B cell (primary cell): ENCODE measurements at regions not wholly inside any gene's neighbourhood (a gene's known extent, or its start where the extent isn't known, plus 50 kb on each side); places are given as distances from the start of the nearest gene placed in this dataset.

Experiments used
- ATAC-seq: fragments of 200-7000 bp; cut with Tn5 transposase; one replicate; pipeline ENCODE4 v1.10.0; 2021; ENCODE audit warnings: low read depth, mild to moderate bottlenecking, moderate number of reproducible peaks, moderate library complexity
- CTCF ChIA-PET: fragments of 350-600 bp; sonication (Branson Sonifier 250); formaldehyde crosslinking; loops from one replicate; lab custom pipeline; 2021; ENCODE audit warnings: antibody characterized with exemption, inconsistent platforms; lab: Charles Lee
- POLR2A ChIA-PET: fragments of 350-600 bp; sonication (Branson Sonifier 250); formaldehyde crosslinking; loops from one replicate; lab custom pipeline; 2021; ENCODE audit warnings: antibody characterized with exemption; lab: Charles Lee
- DNase-seq: peaks from one replicate; pipeline ENCODE4 v3.0.0; 2013
- H2AFZ ChIP-seq: 2 replicates; pipeline ENCODE4 v1.6.1; 2012; ENCODE audit warnings: mild to moderate bottlenecking, low read depth, low read length; ENCODE audit not compliant: insufficient read depth, poor library complexity, severe bottlenecking
- H3K27ac ChIP-seq, 2 donors: 1 replicate in 1 of 2; 2 replicates in 1 of 2; pipeline ENCODE4 v1.5.1; 2012 to 2013; ENCODE audit warnings: low read length in 2 of 2, mild to moderate bottlenecking in 2 of 2, moderate library complexity in 1 of 2
- H3K27me3 ChIP-seq, 4 experiments: fragments of 200-600 bp in 1 of 4; sonication (generic) in 1 of 4; replicated peaks in 1 of 4; 1 replicate in 2 of 4; 2 replicates in 2 of 4; pipeline versions ENCODE4 v1.6.1 to v1.7.0; 2013 to 2016; ENCODE audit warnings: low read length in 3 of 4, mild to moderate bottlenecking in 2 of 4, mixed read lengths in 1 of 4, moderate library complexity in 1 of 4; ENCODE audit not compliant: insufficient read depth in 4 of 4, control insufficient read depth in 3 of 4; ENCODE audit errors: control extremely low read depth in 1 of 4
- H3K36me3 ChIP-seq, 2 experiments: replicated peaks in 1 of 2; 1 replicate in 1 of 2; 2 replicates in 1 of 2; pipeline versions ENCODE4 v1.6.1 to v1.7.1; 2013; ENCODE audit warnings: low read length in 1 of 2; ENCODE audit not compliant: insufficient read depth in 2 of 2, control insufficient read depth in 1 of 2; ENCODE audit errors: control extremely low read depth in 1 of 2, extremely low read depth in 1 of 2
- H3K4me1 ChIP-seq, 2 donors: fragments of 200-600 bp in 1 of 2; sonication (generic) in 1 of 2; 1 replicate in 1 of 2; 2 replicates in 1 of 2; pipeline versions ENCODE4 v1.5.1 to v1.6.1; 2013 to 2017; ENCODE audit warnings: low read length in 2 of 2; ENCODE audit not compliant: control insufficient read depth in 2 of 2, insufficient read depth in 2 of 2
- H3K4me2 ChIP-seq: replicated peaks from 2 replicates; pipeline ENCODE3; 2012; ENCODE audit warnings: mild to moderate bottlenecking, low read depth, low read length; ENCODE audit not compliant: poor library complexity, severe bottlenecking
- H3K4me3 ChIP-seq, 5 experiments: fragments of 200-600 bp in 1 of 5; sonication (generic) in 1 of 5; 1 replicate in 3 of 5; 2 replicates in 2 of 5; pipeline versions ENCODE4 v1.5.1 to v1.7.0; 2011 to 2016; ENCODE audit warnings: low read length in 4 of 5, mild to moderate bottlenecking in 4 of 5, low read depth in 2 of 5, control low read depth in 1 of 5, moderate library complexity in 1 of 5; ENCODE audit not compliant: insufficient read depth in 1 of 5; ENCODE audit errors: control extremely low read depth in 1 of 5, extremely low read depth in 1 of 5
- H3K79me2 ChIP-seq: fragments of 200-600 bp; sonication (generic); one replicate; pipeline ENCODE4 v1.6.0; 2016; ENCODE audit warnings: low read length; ENCODE audit not compliant: control insufficient read depth, insufficient read depth
- H3K9ac ChIP-seq: fragments of 200-600 bp; sonication (generic); 2 replicates; pipeline ENCODE4 v1.6.1; 2017; ENCODE audit warnings: mild to moderate bottlenecking, low read length, moderate library complexity
- H3K9me3 ChIP-seq, 3 donors: one replicate each; pipeline versions ENCODE4 v1.6.1 to v1.7.1; 2013; ENCODE audit warnings: low read length in 2 of 3; ENCODE audit not compliant: control insufficient read depth in 2 of 3, insufficient read depth in 1 of 3; ENCODE audit errors: control extremely low read depth in 1 of 3
- H4K20me1 ChIP-seq: 2 replicates; pipeline ENCODE4 v1.6.0; 2012; ENCODE audit warnings: mild to moderate bottlenecking, low read length; ENCODE audit not compliant: insufficient read depth, control insufficient read depth, poor library complexity, severe bottlenecking
- H3K27ac Mint-ChIP-seq: one replicate; pipeline ENCODE4 v1.8.0; 2021; ENCODE audit warnings: mixed read lengths
- H3K27me3 Mint-ChIP-seq: one replicate; pipeline ENCODE4 v1.8.0; 2021; ENCODE audit warnings: mixed read lengths
- H3K4me1 Mint-ChIP-seq: one replicate; pipeline ENCODE4 v1.8.0; 2021; ENCODE audit warnings: mixed read lengths
- H3K4me3 Mint-ChIP-seq: one replicate; pipeline ENCODE4 v1.8.0; 2021; ENCODE audit warnings: mixed read lengths
- H3K9me3 Mint-ChIP-seq: one replicate; pipeline ENCODE4 v1.8.0; 2022; ENCODE audit warnings: mixed read lengths; ENCODE audit not compliant: insufficient read depth
- EZH2 ChIP-seq: IDR thresholded peaks from 2 replicates; pipeline ENCODE4 v1.6.1; 2012; ENCODE audit warnings: borderline replicate concordance, low read depth, mild to moderate bottlenecking, moderate library complexity, low read length; ENCODE audit not compliant: insufficient read depth, poor library complexity, severe bottlenecking
- WGBS: methylation state at CpG from one replicate; pipeline ENCODE4 v1.1.5; 2013; ENCODE audit warnings: missing lambda C conversion rate; ENCODE audit not compliant: insufficient coverage; 5-methylcytosine and 5-hydroxymethylcytosine counted together
- intact Hi-C: fragments of 100-400 bp; cut with micrococcal nuclease; formaldehyde crosslinking; loops from one replicate; pipeline ENCODE4 v1.10.0; 2022
- TF ChIP-seq, protein P1 (sequence below): fragments of 200-600 bp; IDR thresholded peaks from one replicate; pipeline ENCODE4 v1.8.0; 2022; ENCODE audit warnings: antibody characterized with exemption, mild to moderate bottlenecking

DNA sequence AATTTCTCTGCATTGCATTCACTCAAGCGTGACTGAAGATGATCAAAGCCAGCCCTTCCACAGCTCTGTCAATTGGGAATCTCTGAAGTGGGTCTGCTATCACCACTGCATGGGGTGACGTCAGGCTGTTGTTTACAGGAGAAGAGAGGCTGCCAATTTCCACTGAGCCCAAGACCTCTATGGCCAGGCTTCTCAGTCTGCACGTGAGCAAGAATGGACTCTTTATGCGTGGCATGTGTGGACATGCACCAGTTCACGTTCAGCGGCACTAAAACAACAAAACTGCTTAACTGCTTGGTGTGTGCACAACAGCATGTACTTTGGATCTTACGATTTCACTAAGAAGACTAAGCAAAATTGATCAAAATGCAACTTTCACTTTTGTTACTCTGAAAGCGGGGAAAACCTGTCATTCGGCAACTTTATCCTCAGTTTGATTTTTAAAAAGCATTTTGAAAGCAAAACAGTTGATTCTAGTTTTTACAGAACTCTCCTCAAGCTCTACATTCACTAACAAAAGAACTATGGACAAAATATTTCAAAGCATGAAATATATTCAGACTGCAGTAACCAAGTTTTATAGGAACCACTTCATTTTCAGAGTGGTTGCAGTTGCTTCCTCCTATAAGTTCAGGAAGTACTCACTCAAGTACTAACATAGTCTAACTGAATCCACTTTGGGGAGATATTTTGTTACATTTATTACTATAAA, 77.0 kb upstream of the SERTAD2 start:
- Histone ChIP-seq H3K79me2 (peaks cover 18% of the 10 kb centered on the region), H3K9me3 (no peaks in the 10 kb centered on the region), H4K20me1 (no peaks in the 10 kb centered on the region), H3K27ac (peak overlapping the region; percentile 84), H3K36me3 (no peaks in the 10 kb centered on the region), H3K4me3 (peak overlapping the region; percentile 43 to 81 (median 61)), H3K4me2 (peak overlapping the region; percentile 88), H3K4me1 (peaks cover 50% of the 10 kb centered on the region in 2 donors), H2AFZ (peak overlapping the region; percentile 56), H3K9ac (peak overlapping the region; percentile 73), H3K27me3 (no peaks in the 10 kb centered on the region)
- H3K4me3 Mint-ChIP-seq = peak overlapping the region; percentile 87
- DNase-seq = peak; percentile 70
- ChIA-PET CTCF (interaction anchor here (0.9 to 6.6 kb wide), 8 partner anchors 11 to 144 kb away, joined by 3 to 28 read pairs (median 4); partner anchors contain the start of gene SERTAD2), POLR2A (interaction anchor here (0.7 to 4.7 kb wide), 5 partner anchors 19 to 133 kb away, joined by 3 to 38 read pairs (median 4); partner anchors contain the start of gene SERTAD2)
- WGBS = 6% methylated on average over 7 of the region's 9 CpGs
- H3K4me1 Mint-ChIP-seq = peaks cover 57% of the 10 kb centered on the region
- TF ChIP-seq EZH2 = no peak
- TF ChIP-seq, protein P1, sequence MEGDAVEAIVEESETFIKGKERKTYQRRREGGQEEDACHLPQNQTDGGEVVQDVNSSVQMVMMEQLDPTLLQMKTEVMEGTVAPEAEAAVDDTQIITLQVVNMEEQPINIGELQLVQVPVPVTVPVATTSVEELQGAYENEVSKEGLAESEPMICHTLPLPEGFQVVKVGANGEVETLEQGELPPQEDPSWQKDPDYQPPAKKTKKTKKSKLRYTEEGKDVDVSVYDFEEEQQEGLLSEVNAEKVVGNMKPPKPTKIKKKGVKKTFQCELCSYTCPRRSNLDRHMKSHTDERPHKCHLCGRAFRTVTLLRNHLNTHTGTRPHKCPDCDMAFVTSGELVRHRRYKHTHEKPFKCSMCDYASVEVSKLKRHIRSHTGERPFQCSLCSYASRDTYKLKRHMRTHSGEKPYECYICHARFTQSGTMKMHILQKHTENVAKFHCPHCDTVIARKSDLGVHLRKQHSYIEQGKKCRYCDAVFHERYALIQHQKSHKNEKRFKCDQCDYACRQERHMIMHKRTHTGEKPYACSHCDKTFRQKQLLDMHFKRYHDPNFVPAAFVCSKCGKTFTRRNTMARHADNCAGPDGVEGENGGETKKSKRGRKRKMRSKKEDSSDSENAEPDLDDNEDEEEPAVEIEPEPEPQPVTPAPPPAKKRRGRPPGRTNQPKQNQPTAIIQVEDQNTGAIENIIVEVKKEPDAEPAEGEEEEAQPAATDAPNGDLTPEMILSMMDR = no peak
- peak overlapping the region; percentile 97 for H3K27ac Mint-ChIP-seq
- intact Hi-C loops = loop anchor here (1.0 to 2.0 kb wide), 3 partner anchors 21 to 128 kb away; no protein-coding TSS in a partner anchor
- H3K9me3 Mint-ChIP-seq = no peaks in the 10 kb centered on the region
- H3K27me3 Mint-ChIP-seq = no peaks in the 10 kb centered on the region
- ATAC-seq = peak; percentile 47

DNA sequence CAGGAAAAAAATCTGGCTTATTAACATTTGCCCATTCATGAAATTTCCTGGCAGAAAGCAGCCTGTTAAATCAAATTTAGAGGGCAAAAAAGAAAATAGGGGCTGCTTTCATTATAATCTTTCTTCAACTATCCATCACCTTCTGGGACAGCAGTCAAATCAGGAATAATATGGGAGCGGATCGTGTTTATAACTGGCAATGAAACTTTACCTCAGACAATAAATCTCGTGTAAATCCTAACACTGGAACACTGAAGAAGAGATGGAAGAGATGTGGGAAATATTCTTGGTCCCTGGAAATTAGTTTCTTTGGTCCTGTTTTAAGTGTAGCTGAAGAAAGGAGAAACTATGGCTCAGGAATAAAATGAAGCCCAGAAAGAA, 77.5 kb upstream of the SERTAD2 start:
- Histone ChIP-seq H3K9me3 (no peaks in the 10 kb centered on the region), H2AFZ (peak overlapping the region; percentile 56), H3K4me1 (peaks cover 45% of the 10 kb centered on the region in 2 donors), H3K27ac (peak overlapping the region; percentile 84), H4K20me1 (no peaks in the 10 kb centered on the region), H3K4me3 (peak overlapping the region; percentile 43 to 81 (median 61)), H3K9ac (peak overlapping the region; percentile 73), H3K36me3 (no peaks in the 10 kb centered on the region), H3K27me3 (no peaks in the 10 kb centered on the region), H3K4me2 (peak overlapping the region; percentile 88), H3K79me2 (peaks cover 15% of the 10 kb centered on the region)
- Mint-ChIP-seq H3K4me3 (peak overlapping the region; percentile 87), H3K27me3 (no peaks in the 10 kb centered on the region), H3K4me1 (peaks cover 52% of the 10 kb centered on the region), H3K9me3 (no peaks in the 10 kb centered on the region), H3K27ac (peak overlapping the region; percentile 97)
- DNase-seq = no peak
- ChIA-PET CTCF (interaction anchor here (0.9 to 6.6 kb wide), 7 partner anchors 11 to 145 kb away, joined by 3 to 28 read pairs (median 4); partner anchors contain the start of gene SERTAD2), POLR2A (interaction anchor here (0.7 to 1.7 kb wide), 2 partner anchors 36 to 77 kb away, joined by 4 to 5 read pairs; partner anchors contain the start of gene SERTAD2)
- intact Hi-C loops = loop anchor here (1.0 to 2.0 kb wide), 3 partner anchors 20 to 128 kb away; no protein-coding TSS in a partner anchor
- ATAC-seq = no peak
- TF ChIP-seq, protein P1 = no peak
- WGBS = no CpG with 5 or more reads among the region's 3 CpGs
